Subcutaneous abdominal adipose tissue (tissue), 5 donors: ENCODE measurements at regions not wholly inside any gene's neighbourhood (a gene's known extent, or its start where the extent isn't known, plus 50 kb on each side); places are given as distances from the start of the nearest gene placed in this dataset.

Source experiments
- H3K27ac ChIP-seq: one replicate; pipeline ENCODE4 v1.7.0; 2013; ENCODE audit warnings: low read depth, mild to moderate bottlenecking, inconsistent platforms, low read length, moderate library complexity
- H3K27me3 ChIP-seq, 5 donors: one replicate each; pipeline ENCODE4 v1.7.0; 2013; ENCODE audit warnings: low read length in 5 of 5, inconsistent platforms in 1 of 5; ENCODE audit not compliant: control insufficient read depth in 5 of 5, insufficient read depth in 4 of 5
- H3K36me3 ChIP-seq, 5 donors: one replicate each; pipeline ENCODE4 v1.7.0; 2013; ENCODE audit warnings: low read length in 5 of 5; ENCODE audit not compliant: control insufficient read depth in 5 of 5, insufficient read depth in 5 of 5
- H3K4me1 ChIP-seq, 5 donors: one replicate each; pipeline ENCODE4 v1.7.0; 2013; ENCODE audit warnings: low read length in 5 of 5, mild to moderate bottlenecking in 3 of 5, moderate library complexity in 1 of 5; ENCODE audit not compliant: control insufficient read depth in 5 of 5, insufficient read depth in 5 of 5
- H3K4me3 ChIP-seq, 5 donors: one replicate each; pipeline ENCODE4 v1.7.0; 2013; ENCODE audit warnings: low read length in 5 of 5, low read depth in 1 of 5
- H3K9ac ChIP-seq, 5 donors: one replicate each; pipeline ENCODE4 v1.7.0; 2013; ENCODE audit warnings: low read length in 5 of 5, mild to moderate bottlenecking in 4 of 5, moderate library complexity in 3 of 5
- H3K9me3 ChIP-seq, 5 donors: one replicate each; pipeline ENCODE4 v1.7.0; 2013; ENCODE audit warnings: low read length in 5 of 5; ENCODE audit not compliant: control insufficient read depth in 5 of 5
- donor health status: healthy.
- donor health status: healthy.
- donor health status: healthy.
- donor health status: healthy.
- donor health status: healthy.

DNA sequence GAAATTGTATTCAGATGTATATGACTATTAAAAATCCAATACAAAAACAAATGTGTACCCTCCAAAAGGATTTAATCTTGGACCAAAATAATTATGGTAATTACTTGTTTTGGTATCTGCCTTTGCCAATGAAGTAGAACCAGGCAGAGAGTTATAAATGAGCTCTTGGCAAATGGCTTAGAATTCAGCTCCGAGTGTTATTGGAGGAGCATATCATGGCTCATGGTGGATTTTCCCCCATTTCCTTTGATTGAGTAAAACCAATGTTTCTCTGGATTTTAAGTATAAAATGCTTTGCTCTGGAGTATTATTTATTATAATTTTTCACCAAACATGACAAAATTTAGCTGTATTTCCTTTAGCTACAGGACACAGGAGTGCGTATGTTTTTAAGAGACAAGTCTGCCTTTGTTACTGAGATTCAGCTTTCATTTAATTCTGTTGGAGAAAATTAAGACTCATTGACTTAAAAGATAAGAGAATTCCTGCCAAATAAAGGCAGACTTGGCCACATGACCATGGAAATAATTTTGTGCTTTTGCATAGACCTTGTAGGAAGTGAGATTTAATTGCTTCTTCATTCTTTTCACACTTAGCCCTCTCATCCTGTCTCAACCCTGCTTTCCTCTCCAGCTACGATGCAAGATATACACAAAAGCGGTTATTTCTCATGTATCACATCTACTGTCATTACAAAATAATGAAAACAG is 281.0 kb upstream of the SOX11 start:
- no peaks in the 10 kb centered on the region for H3K27me3 ChIP-seq

DNA sequence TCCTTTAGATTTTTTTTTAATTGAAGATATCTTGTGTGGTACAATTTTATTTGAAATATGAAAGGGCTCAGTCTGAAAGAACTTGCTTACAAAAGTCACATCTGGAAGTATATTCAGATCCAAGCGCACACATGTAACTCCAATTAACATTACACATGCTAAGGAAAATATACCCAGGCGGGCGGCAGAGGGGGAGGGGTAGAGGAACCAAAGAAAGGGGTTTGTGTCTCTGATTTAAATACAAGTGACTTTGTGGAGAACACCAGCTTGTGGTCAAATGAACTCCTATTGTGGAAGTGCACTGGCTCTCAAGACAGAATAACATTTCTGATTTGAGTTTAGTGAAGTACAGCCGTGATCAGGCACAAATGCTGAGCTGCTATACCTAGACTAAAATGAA is 280.2 kb upstream of the SOX11 start:
- Histone ChIP-seq H3K36me3 (no peaks in the 10 kb centered on the region), H3K9ac (no peak overlapping the region), H3K9me3 (peaks cover 0 to 3% (median 0%) of the 10 kb centered on the region in 5 donors), H3K27ac (no peak overlapping the region), H3K27me3 (no peaks in the 10 kb centered on the region), H3K4me3 (no peak overlapping the region), H3K4me1 (no peaks in the 10 kb centered on the region)

More for the DNA sequence above, 281.0 kb upstream of the SOX11 start:
- Histone ChIP-seq H3K4me3 (no peak overlapping the region), H3K27ac (no peak overlapping the region), H3K9me3 (peaks cover 0 to 3% (median 0%) of the 10 kb centered on the region in 5 donors), H3K9ac (no peak overlapping the region), H3K36me3 (no peaks in the 10 kb centered on the region), H3K4me1 (no peaks in the 10 kb centered on the region)

DNA sequence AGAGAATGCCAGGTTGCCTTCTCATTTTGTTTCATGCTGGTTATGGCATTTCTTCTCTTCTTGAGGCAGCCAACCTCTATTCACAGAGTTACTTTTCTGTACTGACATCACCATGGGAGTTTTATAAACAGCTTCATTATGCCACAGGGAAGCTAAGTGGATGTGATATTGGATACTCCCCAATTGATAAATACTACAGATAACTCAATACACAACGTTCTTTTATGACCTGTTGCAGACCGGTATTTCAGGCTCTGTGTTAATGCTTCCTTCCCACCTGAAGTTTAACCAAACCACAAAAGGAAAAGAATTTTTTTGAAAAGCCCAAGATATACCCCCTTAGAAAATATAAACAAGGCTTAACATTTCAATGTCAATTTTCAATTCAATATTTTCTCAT is 258.3 kb upstream of the SOX11 start:
- H3K9ac ChIP-seq, result no peak overlapping the region
- no peak overlapping the region for H3K27ac ChIP-seq
- no peak overlapping the region for H3K4me3 ChIP-seq
- H3K9me3 ChIP-seq, result no peaks in the 10 kb centered on the region
- H3K36me3 ChIP-seq, result no peaks in the 10 kb centered on the region
- H3K27me3 ChIP-seq, result no peaks in the 10 kb centered on the region
- no peaks in the 10 kb centered on the region for H3K4me1 ChIP-seq

DNA sequence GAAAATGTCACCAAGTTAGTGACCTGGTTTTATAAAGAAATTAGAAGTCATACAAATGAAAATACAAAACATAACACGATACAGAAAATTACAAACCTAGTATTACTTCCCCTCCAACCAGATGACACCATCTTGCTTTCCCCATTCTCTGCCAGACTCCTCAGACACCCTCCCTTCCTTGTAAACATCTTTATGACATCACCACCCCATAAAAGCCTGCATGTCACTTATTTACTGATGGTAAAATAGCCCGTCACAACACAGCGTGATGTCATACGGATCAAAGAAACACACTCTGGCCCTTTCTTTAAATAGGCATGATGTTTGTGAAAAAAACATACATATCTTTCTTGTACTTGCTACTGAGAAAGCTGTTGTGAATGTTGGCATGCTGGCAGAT is 254.8 kb upstream of the SOX11 start:
- Histone ChIP-seq H3K9me3 (no peaks in the 10 kb centered on the region), H3K36me3 (no peaks in the 10 kb centered on the region), H3K4me1 (no peaks in the 10 kb centered on the region), H3K27ac (no peak overlapping the region), H3K27me3 (no peaks in the 10 kb centered on the region), H3K4me3 (no peak overlapping the region), H3K9ac (no peak overlapping the region)

DNA sequence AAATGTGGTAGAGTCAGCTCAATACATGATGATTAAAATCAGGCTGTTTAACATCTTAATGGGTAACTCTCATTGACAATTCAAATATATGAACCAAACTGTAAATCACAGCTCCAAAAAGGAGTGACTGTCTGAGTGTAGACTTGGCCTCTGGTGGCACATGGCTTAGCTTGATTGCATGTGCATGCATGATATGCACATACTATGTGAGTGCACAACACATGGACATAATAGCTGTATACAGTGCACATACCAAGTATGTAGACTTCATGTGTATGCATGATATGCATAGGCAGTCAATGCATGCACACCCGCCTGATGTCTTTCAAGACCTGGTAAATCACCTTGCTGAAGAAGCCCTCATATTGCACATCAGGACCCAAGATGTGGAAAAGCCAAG is 252.0 kb upstream of the SOX11 start:
- H3K9me3 ChIP-seq, result no peaks in the 10 kb centered on the region
- H3K27me3 ChIP-seq, result no peaks in the 10 kb centered on the region
- no peaks in the 10 kb centered on the region for H3K36me3 ChIP-seq
- no peak overlapping the region for H3K4me3 ChIP-seq
- H3K4me1 ChIP-seq, result no peaks in the 10 kb centered on the region
- H3K27ac ChIP-seq, result no peak overlapping the region
- no peak overlapping the region for H3K9ac ChIP-seq

DNA sequence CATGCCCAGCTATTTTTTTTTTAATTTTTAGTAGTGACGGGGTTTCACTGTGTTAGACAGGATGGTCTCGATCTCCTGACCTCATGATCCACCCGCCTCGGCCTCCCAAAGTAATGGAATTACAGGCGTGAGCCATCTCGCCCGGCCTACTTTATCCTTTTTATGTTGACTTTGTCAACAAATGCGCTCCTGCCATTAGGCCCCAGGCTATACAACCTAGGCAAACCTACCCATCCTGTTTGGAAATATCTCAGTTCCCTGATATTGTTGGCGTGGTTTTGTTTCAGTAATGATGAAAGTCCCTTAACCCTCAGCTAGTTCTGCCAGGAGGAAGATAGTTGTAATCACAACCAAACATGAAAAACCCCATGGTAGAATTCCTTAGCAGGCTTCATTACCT is 249.4 kb upstream of the SOX11 start:
- Histone ChIP-seq H3K27ac (no peak overlapping the region), H3K4me1 (no peaks in the 10 kb centered on the region), H3K27me3 (no peaks in the 10 kb centered on the region), H3K9me3 (no peaks in the 10 kb centered on the region), H3K9ac (no peak overlapping the region), H3K36me3 (no peaks in the 10 kb centered on the region), H3K4me3 (no peak overlapping the region)

DNA sequence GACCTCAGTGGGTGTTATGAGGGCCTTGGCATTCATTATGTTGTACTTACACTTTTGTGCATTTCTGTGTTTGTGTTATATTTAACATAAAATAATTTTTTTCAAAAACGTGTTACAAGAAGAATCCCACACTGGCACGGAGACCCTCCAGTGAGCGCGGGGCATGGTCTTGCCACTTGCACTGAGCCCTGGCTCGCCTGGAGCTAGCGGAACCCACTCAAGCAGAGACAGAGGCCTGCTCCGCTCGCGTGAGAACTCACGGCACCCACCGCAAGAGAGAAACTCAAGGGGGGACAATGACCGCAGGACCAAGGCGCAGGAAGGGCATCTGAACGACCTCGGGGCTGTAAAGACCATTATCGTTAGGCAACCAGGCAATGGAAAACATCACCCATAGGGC is 248.0 kb upstream of the SOX11 start:
- no peak overlapping the region for H3K4me3 ChIP-seq
- H3K4me1 ChIP-seq, result no peaks in the 10 kb centered on the region
- no peaks in the 10 kb centered on the region for H3K36me3 ChIP-seq
- no peaks in the 10 kb centered on the region for H3K9me3 ChIP-seq
- H3K27ac ChIP-seq, result no peak overlapping the region
- no peak overlapping the region for H3K9ac ChIP-seq
- no peaks in the 10 kb centered on the region for H3K27me3 ChIP-seq

DNA sequence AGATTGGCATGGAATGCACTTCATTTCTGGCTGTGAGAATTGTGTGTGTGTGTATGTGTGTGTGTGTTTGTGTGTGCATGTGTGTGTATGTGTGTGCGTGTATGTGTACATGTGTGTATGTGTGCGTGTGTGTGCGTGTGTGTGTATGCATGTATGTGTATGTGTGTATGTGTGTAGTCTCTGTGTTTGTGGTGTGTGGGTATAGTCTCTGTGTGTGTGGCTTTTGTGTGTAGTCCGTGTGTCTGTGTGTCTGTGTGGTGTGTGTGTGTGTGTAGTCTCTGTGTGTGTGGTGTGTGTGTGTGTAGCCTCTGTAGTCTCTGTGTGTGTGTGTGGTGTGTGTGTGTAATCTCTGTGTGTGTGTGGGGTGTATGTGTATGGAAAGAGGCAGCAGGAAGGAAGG is 247.3 kb upstream of the SOX11 start:
- H3K9ac ChIP-seq, result no peak overlapping the region
- H3K27me3 ChIP-seq, result no peaks in the 10 kb centered on the region
- H3K9me3 ChIP-seq, result no peaks in the 10 kb centered on the region
- no peaks in the 10 kb centered on the region for H3K4me1 ChIP-seq
- no peak overlapping the region for H3K27ac ChIP-seq
- no peak overlapping the region for H3K4me3 ChIP-seq
- no peaks in the 10 kb centered on the region for H3K36me3 ChIP-seq

DNA sequence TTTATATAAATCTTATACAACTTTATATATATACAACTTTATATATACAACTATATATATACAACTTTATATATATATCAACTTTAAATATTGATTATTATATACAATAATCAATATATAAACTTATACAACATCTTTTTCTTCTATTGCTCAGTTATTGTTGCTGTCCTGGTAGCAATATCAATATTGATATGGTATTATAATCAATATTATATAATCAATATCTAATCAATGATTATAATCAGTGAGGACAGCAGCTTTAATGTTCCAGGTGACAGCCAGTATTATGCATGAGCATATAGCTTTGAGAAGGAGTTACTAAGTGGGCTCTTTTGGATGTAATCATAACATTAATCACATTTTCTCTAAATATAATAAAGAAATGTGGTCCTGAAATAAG is 242.3 kb upstream of the SOX11 start:
- H3K9me3 ChIP-seq, result no peaks in the 10 kb centered on the region
- H3K27me3 ChIP-seq, result no peaks in the 10 kb centered on the region
- no peak overlapping the region for H3K27ac ChIP-seq
- no peak overlapping the region for H3K9ac ChIP-seq
- H3K36me3 ChIP-seq, result no peaks in the 10 kb centered on the region
- H3K4me3 ChIP-seq, result no peak overlapping the region
- H3K4me1 ChIP-seq, result no peaks in the 10 kb centered on the region

DNA sequence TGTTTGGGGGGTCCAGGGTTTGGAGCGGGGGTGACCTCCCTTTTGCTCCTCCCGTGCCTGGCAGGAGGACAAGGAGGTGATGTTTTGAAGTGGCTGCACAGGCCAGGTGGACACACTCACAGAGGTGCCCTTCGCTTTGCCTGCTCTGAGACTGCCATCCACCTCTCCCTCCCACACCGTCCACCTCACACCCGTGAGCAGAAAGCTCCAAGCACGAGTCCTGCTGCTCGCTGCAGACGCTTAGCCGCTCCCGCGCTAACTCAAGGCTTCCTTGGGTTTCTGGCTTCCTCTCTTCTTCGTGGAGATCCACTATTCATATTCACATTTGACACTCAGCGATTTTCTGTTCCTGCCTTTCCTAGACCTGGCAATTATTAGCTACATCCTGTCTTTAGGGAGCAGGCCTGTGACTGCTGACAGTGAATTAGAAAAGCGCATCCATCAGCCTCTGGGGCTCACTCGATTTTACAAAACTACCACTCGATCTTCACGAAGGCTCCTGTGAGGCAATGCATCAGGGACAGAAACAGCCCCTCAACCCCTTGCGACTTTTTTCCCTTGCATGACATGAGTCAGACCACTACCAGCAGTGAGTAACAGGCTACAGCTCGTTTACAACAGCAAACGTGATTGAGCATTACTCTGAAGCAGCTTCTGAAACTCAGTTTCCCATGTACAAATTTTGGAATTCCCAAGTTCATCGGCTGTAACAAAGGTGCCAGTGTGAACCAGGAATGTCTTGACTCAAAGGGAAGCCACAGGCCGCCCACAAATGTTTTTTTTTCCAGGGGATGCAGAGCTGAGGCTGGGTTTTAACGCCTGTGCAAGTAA is 238.7 kb upstream of the SOX11 start:
- Histone ChIP-seq H3K4me3 (no peak overlapping the region), H3K27ac (no peak overlapping the region), H3K9me3 (no peaks in the 10 kb centered on the region), H3K4me1 (no peaks in the 10 kb centered on the region), H3K9ac (no peak overlapping the region), H3K27me3 (no peaks in the 10 kb centered on the region), H3K36me3 (no peaks in the 10 kb centered on the region)
